Karpas-422 (cell line): ENCODE measurements at regions not wholly inside any gene's neighbourhood (a gene's known extent, or its start where the extent isn't known, plus 50 kb on each side); places are given as distances from the start of the nearest gene placed in this dataset.
"Not testable (repeated sequence)": the region's sequence is repeated elsewhere in the genome, so short reads cannot be mapped to it uniquely, and the experiment has no call there.

Source experiments
- DNase-seq: peaks from one replicate; pipeline ENCODE4 v3.0.0-alpha.2; 2015
- H2AFZ ChIP-seq: fragments of 200-600 bp; sonication (generic); 2 replicates; pipeline ENCODE4 v1.6.1; 2014; ENCODE audit warnings: antibody characterized with exemption, low read length, mixed read lengths
- H3K27ac ChIP-seq: fragments of 200-600 bp; sonication (generic); 2 replicates; pipeline ENCODE4 v1.5.1; 2014; ENCODE audit warnings: mild to moderate bottlenecking, low read length, moderate library complexity
- H3K27me3 ChIP-seq: fragments of 200-600 bp; sonication (generic); 2 replicates; pipeline ENCODE4 v1.6.1; 2014; ENCODE audit warnings: low read length, mixed read lengths
- H3K36me3 ChIP-seq: fragments of 200-600 bp; sonication (generic); 2 replicates; pipeline ENCODE4 v1.6.1; 2014; ENCODE audit warnings: low read length, mixed read lengths; ENCODE audit not compliant: insufficient read depth
- H3K4me1 ChIP-seq: fragments of 200-600 bp; sonication (generic); 2 replicates; pipeline ENCODE4 v1.6.1; 2014; ENCODE audit warnings: mild to moderate bottlenecking, low read length, mixed read lengths
- H3K4me2 ChIP-seq: fragments of 200-600 bp; sonication (generic); 2 replicates; pipeline ENCODE4 v1.6.1; 2014; ENCODE audit warnings: low read length, low read depth, mild to moderate bottlenecking; ENCODE audit not compliant: poor library complexity, severe bottlenecking
- H3K4me3 ChIP-seq: fragments of 200-600 bp; sonication (generic); 2 replicates; pipeline ENCODE4 v1.5.1; 2014; ENCODE audit warnings: mild to moderate bottlenecking, antibody characterized with exemption, low read length, mixed read lengths
- H3K79me2 ChIP-seq: fragments of 200-600 bp; sonication (generic); 2 replicates; pipeline ENCODE4 v1.6.1; 2014; ENCODE audit warnings: mild to moderate bottlenecking, low read length, mixed read lengths
- H3K9ac ChIP-seq: fragments of 200-600 bp; sonication (generic); 2 replicates; pipeline ENCODE4 v1.6.0; 2014; ENCODE audit warnings: low read length
- H3K9me2 ChIP-seq: fragments of 200-600 bp; sonication (generic), shearing (Covaris generic); replicated peaks from 2 replicates; pipeline ENCODE4 v1.6.0; 2014; ENCODE audit warnings: mild to moderate bottlenecking, low read length, moderate library complexity; ENCODE audit not compliant: insufficient read depth
- H3K9me3 ChIP-seq: fragments of 300-700, 200-600 bp; sonication (generic); 2 replicates; pipeline ENCODE4 v1.6.1; 2014; ENCODE audit warnings: low read length, mixed read lengths
- H4K20me1 ChIP-seq: fragments of 200-600 bp; sonication (generic); 2 replicates; pipeline ENCODE4 v1.6.1; 2014; ENCODE audit warnings: mild to moderate bottlenecking, antibody characterized with exemption, low read length, low read depth; ENCODE audit not compliant: insufficient read depth

GRCh38 chr13:68550330-68550729 is 1320.2 kb upstream of the PCDH9 start:
- Histone ChIP-seq H4K20me1 (no peaks in the 10 kb centered on the region), H3K27ac (no peak overlapping the region), H3K79me2 (no peaks in the 10 kb centered on the region), H3K4me3 (no peak overlapping the region), H3K9ac (no peak overlapping the region), H2AFZ (0 out of 2 replicates have a peak overlapping the region, but pooled peaks have one; percentile 38), H3K27me3 (no peaks in the 10 kb centered on the region), H3K9me3 (no peaks in the 10 kb centered on the region), H3K36me3 (no peaks in the 10 kb centered on the region), H3K4me1 (0 out of 2 replicates have a peak, but pooled peaks cover 6% of the 10 kb centered on the region), H3K4me2 (no peak overlapping the region), H3K9me2 (no peaks in the 10 kb centered on the region)
- no peak for DNase-seq

GRCh38 chr13:68540244-68540643 is 1310.1 kb upstream of the PCDH9 start:
- peaks cover 3% of the 10 kb centered on the region; the same call in 1 of the 2 replicates for H3K4me1 ChIP-seq
- H3K36me3 ChIP-seq, result no peaks in the 10 kb centered on the region
- no peak overlapping the region for H3K9ac ChIP-seq
- DNase-seq, result no peak
- no peak overlapping the region for H3K27ac ChIP-seq
- H3K4me3 ChIP-seq, result no peak overlapping the region
- H3K9me2 ChIP-seq, result no peaks in the 10 kb centered on the region
- H3K27me3 ChIP-seq, result no peaks in the 10 kb centered on the region
- H3K9me3 ChIP-seq, result no peaks in the 10 kb centered on the region
- no peak overlapping the region for H3K4me2 ChIP-seq
- H2AFZ ChIP-seq, result 0 out of 2 replicates have a peak overlapping the region, but pooled peaks have one; percentile 25
- no peaks in the 10 kb centered on the region for H3K79me2 ChIP-seq
- no peaks in the 10 kb centered on the region for H4K20me1 ChIP-seq

GRCh38 chr13:68535329-68535728 is 1305.2 kb upstream of the PCDH9 start:
- no peaks in the 10 kb centered on the region for H3K9me2 ChIP-seq
- H3K4me2 ChIP-seq, result no peak overlapping the region
- H3K9me3 ChIP-seq, result no peaks in the 10 kb centered on the region
- no peaks in the 10 kb centered on the region for H3K79me2 ChIP-seq
- DNase-seq, result no peak
- no peak overlapping the region for H3K9ac ChIP-seq
- no peak overlapping the region for H3K27ac ChIP-seq
- no peak overlapping the region for H3K4me3 ChIP-seq
- H3K27me3 ChIP-seq, result no peaks in the 10 kb centered on the region
- no peaks in the 10 kb centered on the region for H4K20me1 ChIP-seq
- H3K36me3 ChIP-seq, result no peaks in the 10 kb centered on the region
- peaks cover 3% of the 10 kb centered on the region; the same call in 1 of the 2 replicates for H3K4me1 ChIP-seq
- peak overlapping the region; percentile 57 for H2AFZ ChIP-seq

- not testable (repeated sequence) for H3K9ac ChIP-seq, H3K79me2 ChIP-seq, H2AFZ ChIP-seq
These were observed 1297.0 kb upstream of the PCDH9 start for GRCh38 chr13:68527167-68527566.

GRCh38 chr13:68523838-68524424 is 1293.8 kb upstream of the PCDH9 start:
- no peak overlapping the region for H3K27ac ChIP-seq
- H3K79me2 ChIP-seq, result no peaks in the 10 kb centered on the region
- H3K36me3 ChIP-seq, result no peaks in the 10 kb centered on the region
- no peak overlapping the region for H2AFZ ChIP-seq
- no peaks in the 10 kb centered on the region for H4K20me1 ChIP-seq
- no peaks in the 10 kb centered on the region for H3K27me3 ChIP-seq
- no peak overlapping the region for H3K9ac ChIP-seq
- peaks cover 5% of the 10 kb centered on the region for H3K9me3 ChIP-seq
- no peaks in the 10 kb centered on the region for H3K9me2 ChIP-seq
- DNase-seq, result no peak
- no peak overlapping the region for H3K4me2 ChIP-seq
- H3K4me3 ChIP-seq, result no peak overlapping the region
- no peaks in the 10 kb centered on the region; the same call in 1 of the 2 replicates for H3K4me1 ChIP-seq

More at GRCh38 chr13:68527167-68527566, 1297.0 kb upstream of the PCDH9 start:
- H3K9me3 ChIP-seq, H3K4me3 ChIP-seq, H3K36me3 ChIP-seq, DNase-seq, H3K9me2 ChIP-seq, H3K4me1 ChIP-seq, H3K4me2 ChIP-seq, H4K20me1 ChIP-seq, H3K27me3 ChIP-seq, H3K27ac ChIP-seq: not testable (repeated sequence)

- Histone ChIP-seq H3K36me3 (no peaks in the 10 kb centered on the region), H3K9me3 (peaks cover 5% of the 10 kb centered on the region), H2AFZ (peak overlapping the region; percentile 65; the same call in 1 of the 2 replicates), H3K9me2 (no peaks in the 10 kb centered on the region), H3K4me1 (no peaks in the 10 kb centered on the region), H3K27me3 (no peaks in the 10 kb centered on the region), H3K4me2 (no peak overlapping the region), H4K20me1 (no peaks in the 10 kb centered on the region), H3K27ac (no peak overlapping the region), H3K4me3 (no peak overlapping the region), H3K79me2 (no peaks in the 10 kb centered on the region), H3K9ac (no peak overlapping the region)
- DNase-seq, result no peak
These were observed 1292.0 kb upstream of the PCDH9 start for GRCh38 chr13:68522184-68522583.

GRCh38 chr13:68509734-68510621 is 1279.8 kb upstream of the PCDH9 start:
- DNase-seq, result no peak
- H3K4me1 ChIP-seq, result peaks cover 16% of the 10 kb centered on the region
- no peaks in the 10 kb centered on the region; the same call in 1 of the 2 replicates for H3K9me3 ChIP-seq
- no peak overlapping the region for H3K27ac ChIP-seq
- no peak overlapping the region for H3K9ac ChIP-seq
- no peaks in the 10 kb centered on the region for H4K20me1 ChIP-seq
- no peaks in the 10 kb centered on the region for H3K79me2 ChIP-seq
- H3K27me3 ChIP-seq, result no peaks in the 10 kb centered on the region
- peak overlapping the region; percentile 47 for H3K4me2 ChIP-seq
- peak overlapping the region; percentile 95 for H2AFZ ChIP-seq
- H3K36me3 ChIP-seq, result no peaks in the 10 kb centered on the region
- H3K4me3 ChIP-seq, result 0 out of 2 replicates have a peak overlapping the region, but pooled peaks have one; percentile 8
- H3K9me2 ChIP-seq, result no peaks in the 10 kb centered on the region

- H3K4me1 ChIP-seq, result peaks cover 16% of the 10 kb centered on the region
- no peaks in the 10 kb centered on the region for H3K9me2 ChIP-seq
- no peak overlapping the region for H3K4me3 ChIP-seq
- no peaks in the 10 kb centered on the region for H3K9me3 ChIP-seq
- no peak overlapping the region for H3K27ac ChIP-seq
- H3K9ac ChIP-seq, result no peak overlapping the region
- H3K27me3 ChIP-seq, result no peaks in the 10 kb centered on the region
- no peak for DNase-seq
- no peaks in the 10 kb centered on the region for H3K36me3 ChIP-seq
- H3K4me2 ChIP-seq, result no peak overlapping the region
- H2AFZ ChIP-seq, result peak overlapping the region; percentile 90
- H4K20me1 ChIP-seq, result no peaks in the 10 kb centered on the region
- no peaks in the 10 kb centered on the region for H3K79me2 ChIP-seq
These were observed 1276.9 kb upstream of the PCDH9 start for GRCh38 chr13:68506888-68507551.
